DOHH2 (cell line): ENCODE measurements at regions not wholly inside any gene's neighbourhood (a gene's known extent, or its start where the extent isn't known, plus 50 kb on each side); places are given as distances from the start of the nearest gene placed in this dataset.

Source experiments
- H3F3A ChIP-seq: fragments of 200-600 bp; sonication (generic), shearing (Covaris generic); 2 replicates; pipeline ENCODE4 v1.6.0; 2016; ENCODE audit warnings: antibody characterized with exemption, mild to moderate bottlenecking; ENCODE audit not compliant: control insufficient read depth, insufficient read depth
- H3K27ac ChIP-seq: fragments of 200-600 bp; sonication (generic); 2 replicates; pipeline ENCODE4 v1.5.1; 2014; ENCODE audit warnings: low read depth, mild to moderate bottlenecking, low read length, moderate library complexity
- H3K27me3 ChIP-seq: fragments of 200-600 bp; sonication (generic); 2 replicates; pipeline ENCODE4 v1.6.1; 2014; ENCODE audit warnings: mild to moderate bottlenecking, low read length, mixed read lengths; ENCODE audit not compliant: control insufficient read depth
- H3K36me3 ChIP-seq: fragments of 200-600 bp; sonication (generic); 2 replicates; pipeline ENCODE4 v1.6.1; 2014; ENCODE audit warnings: mild to moderate bottlenecking, low read length, moderate library complexity, mixed read lengths; ENCODE audit not compliant: control insufficient read depth
- H3K4me1 ChIP-seq: fragments of 200-600 bp; sonication (generic); 2 replicates; pipeline ENCODE4 v1.6.1; 2014; ENCODE audit warnings: mild to moderate bottlenecking, low read length, mixed read lengths; ENCODE audit not compliant: control insufficient read depth
- H3K4me2 ChIP-seq: fragments of 200-600 bp; sonication (generic); 2 replicates; pipeline ENCODE4 v1.6.0; 2014; ENCODE audit warnings: mild to moderate bottlenecking, low read length, moderate library complexity
- H3K4me3 ChIP-seq: fragments of 200-600 bp; sonication (generic); 2 replicates; pipeline ENCODE4 v1.5.1; 2014; ENCODE audit warnings: mild to moderate bottlenecking, low read length, mixed read lengths
- H3K79me2 ChIP-seq: fragments of 200-600 bp; sonication (generic); 2 replicates; pipeline ENCODE4 v1.6.1; 2014; ENCODE audit warnings: mild to moderate bottlenecking, low read length, mixed read lengths; ENCODE audit not compliant: control insufficient read depth
- H3K9me2 ChIP-seq: fragments of 200-600 bp; sonication (generic); replicated peaks from 2 replicates; pipeline ENCODE4 v1.6.1; 2014; ENCODE audit warnings: mild to moderate bottlenecking, low read length, mixed read lengths; ENCODE audit not compliant: control insufficient read depth
- H3K9me3 ChIP-seq: fragments of 200-600 bp; sonication (generic); 2 replicates; pipeline ENCODE4 v1.6.1; 2014; ENCODE audit warnings: antibody characterized with exemption, low read length, mixed read lengths; ENCODE audit not compliant: control insufficient read depth, insufficient read depth
- H4K20me1 ChIP-seq: fragments of 200-600 bp; sonication (generic); 2 replicates; pipeline ENCODE4 v1.6.0; 2014; ENCODE audit warnings: low read depth, mild to moderate bottlenecking, antibody characterized with exemption, low read length, moderate library complexity; ENCODE audit not compliant: control insufficient read depth, insufficient read depth
- EZH2phosphoT487 ChIP-seq: fragments of 200-600 bp; sonication (generic); IDR thresholded peaks from 2 replicates; pipeline ENCODE4 v1.6.1; 2017; ENCODE audit warnings: borderline replicate concordance, mild to moderate bottlenecking, antibody characterized with exemption, low read length, moderate library complexity, mixed read lengths
- TF ChIP-seq, protein P1 (sequence below): fragments of 200-600 bp; sonication (generic); IDR thresholded peaks from one replicate; pipeline ENCODE4 v1.5.1; 2014; ENCODE audit warnings: antibody characterized with exemption, mild to moderate bottlenecking, low read depth, low read length; ENCODE audit not compliant: poor library complexity, severe bottlenecking

DNA sequence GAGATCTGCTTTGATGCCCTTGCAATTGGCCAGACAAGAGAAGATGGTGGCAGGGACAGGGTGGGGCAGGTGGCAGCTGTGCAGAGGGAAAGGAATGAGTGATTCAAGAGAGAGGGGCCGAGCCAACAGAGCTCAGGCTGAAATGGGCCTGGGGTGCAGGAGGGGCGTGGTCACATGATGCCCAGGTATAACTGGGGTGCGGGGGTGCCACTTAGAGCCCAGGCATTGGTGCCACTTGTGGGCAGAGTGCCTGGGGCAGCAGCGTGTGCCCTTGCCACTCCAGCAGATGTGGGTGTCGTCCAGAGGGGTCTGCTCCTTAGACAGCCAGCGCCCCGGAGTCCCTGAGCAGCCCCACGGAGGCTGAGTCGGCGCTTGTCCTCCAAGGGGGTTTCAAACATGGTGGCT is 88.7 kb downstream of the PLXNA1 start:
- Histone ChIP-seq H3K79me2 (no peaks in the 10 kb centered on the region), H4K20me1 (peaks cover 6% of the 10 kb centered on the region; the same call in 1 of the 2 replicates), H3K9me2 (no peaks in the 10 kb centered on the region), H3K4me3 (no peak overlapping the region), H3K9me3 (peaks cover 4% of the 10 kb centered on the region), H3F3A (peaks cover 12% of the 10 kb centered on the region), H3K4me1 (peaks cover 29% of the 10 kb centered on the region), H3K4me2 (no peak overlapping the region), H3K27me3 (peaks cover 22% of the 10 kb centered on the region; the same call in 1 of the 2 replicates), H3K27ac (no peak overlapping the region), H3K36me3 (no peaks in the 10 kb centered on the region)
- TF ChIP-seq EZH2phosphoT487 = no peak
- TF ChIP-seq, protein P1, sequence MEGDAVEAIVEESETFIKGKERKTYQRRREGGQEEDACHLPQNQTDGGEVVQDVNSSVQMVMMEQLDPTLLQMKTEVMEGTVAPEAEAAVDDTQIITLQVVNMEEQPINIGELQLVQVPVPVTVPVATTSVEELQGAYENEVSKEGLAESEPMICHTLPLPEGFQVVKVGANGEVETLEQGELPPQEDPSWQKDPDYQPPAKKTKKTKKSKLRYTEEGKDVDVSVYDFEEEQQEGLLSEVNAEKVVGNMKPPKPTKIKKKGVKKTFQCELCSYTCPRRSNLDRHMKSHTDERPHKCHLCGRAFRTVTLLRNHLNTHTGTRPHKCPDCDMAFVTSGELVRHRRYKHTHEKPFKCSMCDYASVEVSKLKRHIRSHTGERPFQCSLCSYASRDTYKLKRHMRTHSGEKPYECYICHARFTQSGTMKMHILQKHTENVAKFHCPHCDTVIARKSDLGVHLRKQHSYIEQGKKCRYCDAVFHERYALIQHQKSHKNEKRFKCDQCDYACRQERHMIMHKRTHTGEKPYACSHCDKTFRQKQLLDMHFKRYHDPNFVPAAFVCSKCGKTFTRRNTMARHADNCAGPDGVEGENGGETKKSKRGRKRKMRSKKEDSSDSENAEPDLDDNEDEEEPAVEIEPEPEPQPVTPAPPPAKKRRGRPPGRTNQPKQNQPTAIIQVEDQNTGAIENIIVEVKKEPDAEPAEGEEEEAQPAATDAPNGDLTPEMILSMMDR = no peak

DNA sequence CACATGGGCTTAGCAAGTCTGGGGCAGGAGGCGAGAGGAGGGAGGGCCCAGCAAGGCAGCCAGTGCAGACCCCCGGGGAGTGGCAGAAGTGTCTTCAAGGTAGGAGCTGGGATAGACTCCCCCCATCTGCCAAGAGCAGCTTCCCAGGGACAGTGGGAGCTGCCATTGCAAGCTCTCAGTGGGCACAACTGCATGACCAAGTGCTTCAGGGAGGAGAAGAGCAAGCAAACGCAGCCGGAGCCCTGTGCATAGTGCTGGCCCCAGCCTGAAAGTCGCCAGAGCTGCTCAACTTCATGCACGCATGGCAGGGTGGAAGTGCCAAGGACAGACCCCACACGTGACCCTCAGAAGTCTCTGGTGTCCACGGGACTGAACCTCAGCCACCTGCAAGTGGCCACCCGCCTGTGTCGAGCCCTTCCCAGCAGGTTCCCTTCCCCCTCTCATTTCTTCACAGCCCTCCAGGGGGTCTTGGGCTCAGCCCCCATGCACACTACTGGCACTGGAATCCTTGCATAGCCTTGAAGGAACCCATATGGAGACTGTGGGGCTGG is 89.4 kb downstream of the PLXNA1 start:
- Histone ChIP-seq H3K36me3 (no peaks in the 10 kb centered on the region), H3K79me2 (no peaks in the 10 kb centered on the region), H3K4me2 (no peak overlapping the region), H4K20me1 (peaks cover 6% of the 10 kb centered on the region; the same call in 1 of the 2 replicates), H3K4me3 (no peak overlapping the region), H3K27ac (no peak overlapping the region), H3K9me3 (peaks cover 4% of the 10 kb centered on the region), H3K4me1 (peaks cover 29% of the 10 kb centered on the region), H3F3A (peaks cover 12% of the 10 kb centered on the region), H3K9me2 (no peaks in the 10 kb centered on the region), H3K27me3 (peaks cover 21% of the 10 kb centered on the region; the same call in 1 of the 2 replicates)
- TF ChIP-seq EZH2phosphoT487 = no peak
- TF ChIP-seq, protein P1 = no peak

DNA sequence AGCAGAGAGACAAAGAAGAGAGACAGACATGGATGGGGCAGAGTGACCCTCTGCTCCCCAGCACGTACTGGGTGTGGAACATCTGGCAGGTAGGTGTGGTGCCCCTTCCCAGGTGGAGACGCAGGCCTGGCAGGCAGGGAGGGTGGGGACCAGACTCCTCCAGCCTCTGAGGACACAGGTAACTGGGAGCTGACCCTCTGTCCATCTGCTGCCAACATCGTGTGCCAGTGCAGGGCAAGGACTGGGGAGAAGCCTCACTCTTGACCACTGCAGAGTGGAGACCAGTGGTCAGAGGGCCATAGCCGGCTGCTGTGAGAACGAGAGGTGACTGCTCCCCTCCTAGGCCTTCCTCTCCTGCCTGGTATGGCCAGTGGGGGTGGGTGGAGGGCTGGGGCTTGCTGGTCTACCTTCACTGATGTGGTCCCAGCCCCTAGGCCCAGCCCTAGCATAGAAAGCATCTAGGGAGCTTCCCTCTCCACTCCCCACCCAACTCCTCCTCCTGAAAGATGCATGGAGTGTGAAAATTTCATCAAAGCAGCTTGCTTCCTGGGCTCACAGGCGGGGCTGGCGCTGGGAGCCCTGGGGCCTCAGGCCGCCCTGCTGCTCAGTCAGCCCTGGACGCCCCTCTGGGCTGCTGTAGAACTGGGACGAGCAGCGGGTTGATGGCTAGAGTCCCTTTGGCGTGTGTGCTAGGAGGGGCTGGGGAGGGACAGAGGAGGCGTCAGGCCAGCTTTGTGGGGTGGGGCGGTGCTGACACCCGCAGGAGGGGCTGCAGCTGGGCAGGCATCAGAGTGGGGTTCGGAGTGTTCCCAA is 90.3 kb downstream of the PLXNA1 start:
- no peaks in the 10 kb centered on the region for H3K36me3 ChIP-seq
- peaks cover 4% of the 10 kb centered on the region for H3K9me3 ChIP-seq
- TF ChIP-seq, protein P1 = no peak
- TF ChIP-seq EZH2phosphoT487 = no peak
- H3K27ac ChIP-seq = no peak overlapping the region
- H3K4me3 ChIP-seq = no peak overlapping the region
- H3F3A ChIP-seq = peaks cover 12% of the 10 kb centered on the region
- H3K4me2 ChIP-seq = no peak overlapping the region; the same call in 1 of the 2 replicates
- H3K79me2 ChIP-seq = no peaks in the 10 kb centered on the region
- no peaks in the 10 kb centered on the region for H3K9me2 ChIP-seq
- peaks cover 6% of the 10 kb centered on the region; the same call in 1 of the 2 replicates for H4K20me1 ChIP-seq
- peaks cover 32% of the 10 kb centered on the region for H3K4me1 ChIP-seq
- peaks cover 21% of the 10 kb centered on the region; the same call in 1 of the 2 replicates for H3K27me3 ChIP-seq
